Pancreas (tissue), 10 donors: ENCODE measurements at regions not wholly inside any gene's neighbourhood (a gene's known extent, or its start where the extent isn't known, plus 50 kb on each side); places are given as distances from the start of the nearest gene placed in this dataset.
"Not testable (repeated sequence)": the region's sequence is repeated elsewhere in the genome, so short reads cannot be mapped to it uniquely, and the experiment has no call there.

Experiments
- ATAC-seq, 4 donors: fragments of 200-7000 bp; cut with Tn5 transposase; one replicate each; pipeline versions ENCODE4 v1.8.0 to v1.9.1; 2020; ENCODE audit warnings: mild to moderate bottlenecking in 4 of 4, moderate library complexity in 4 of 4
- DNase-seq, 6 donors: peaks; one replicate each; pipeline ENCODE4 v3.0.0-alpha.2; 2020
- FAIRE-seq: peaks from 2 replicates; lab custom pipeline; 2012; peaks lifted over from hg19 to GRCh38; lab: Jason Lieb, UNC
- H3K27ac ChIP-seq, 4 donors: fragments of 200-600 bp; sonication (generic); 1 replicate in 3 of 4; 2 replicates in 1 of 4; pipeline versions ENCODE4 v1.5.0 to v1.8.0; 2020
- H3K27me3 ChIP-seq, 4 donors: fragments of 200-600 bp; one replicate each; pipeline ENCODE4 v1.8.0; 2021
- H3K36me3 ChIP-seq, 3 donors: fragments of 200-600 bp; sonication (generic) in 1 of 3; one replicate each; pipeline versions ENCODE4 v1.5.0 to v1.8.0; 2020 to 2021
- H3K4me1 ChIP-seq, 3 donors: fragments of 200-600 bp; one replicate each; pipeline ENCODE4 v1.8.0; 2021
- H3K4me3 ChIP-seq, 4 donors: fragments of 200-600 bp; sonication (generic) in 2 of 4; one replicate each; pipeline versions ENCODE4 v1.5.0 to v1.8.0; 2020 to 2021
- H3K9me3 ChIP-seq, 4 donors: fragments of 200-600 bp; one replicate each; pipeline ENCODE4 v1.8.0; 2021
- WGBS, 2 donors: extraction: QIAGEN DNeasy Blood & Tissue Kit; methylation state at CpG; one replicate each; pipeline ENCODE4 v1.1.7; 2013; 5-methylcytosine and 5-hydroxymethylcytosine counted together
- intact Hi-C, 3 donors: fragments of 100-400 bp; cut with DNase I; formaldehyde crosslinking; loops; one replicate each; pipeline versions ENCODE4 v1.11.1 to v1.14.2; 2022
- TF ChIP-seq, protein P1 (sequence below), 4 donors: fragments of 200-600 bp; sonication (generic) in 3 of 4; IDR thresholded peaks; one replicate each; pipeline versions ENCODE4 v1.5.0 to v1.8.0; 2021; ENCODE audit warnings: antibody characterized with exemption in 4 of 4
- donor health status: healthy with polysubstance abuse.
- donor health status: DM: no; HTN: no; CAD: no; lungs with moderate emphysema.
- donor health status: DM: no; HTN: no; CAD: no.
- donor health status: control.
- donor health status: control.
- donor health status: Bipolar disorder and iron deficiency.
- donor health status: DM: yes; HTN: yes; CAD: no.
- donor health status: DM: no; HTN: no; CAD: no.
- donor health status: DM: no; HTN: no; CAD: no.
- donor health status: DM: yes; HTN: yes; CAD: no.

DNA sequence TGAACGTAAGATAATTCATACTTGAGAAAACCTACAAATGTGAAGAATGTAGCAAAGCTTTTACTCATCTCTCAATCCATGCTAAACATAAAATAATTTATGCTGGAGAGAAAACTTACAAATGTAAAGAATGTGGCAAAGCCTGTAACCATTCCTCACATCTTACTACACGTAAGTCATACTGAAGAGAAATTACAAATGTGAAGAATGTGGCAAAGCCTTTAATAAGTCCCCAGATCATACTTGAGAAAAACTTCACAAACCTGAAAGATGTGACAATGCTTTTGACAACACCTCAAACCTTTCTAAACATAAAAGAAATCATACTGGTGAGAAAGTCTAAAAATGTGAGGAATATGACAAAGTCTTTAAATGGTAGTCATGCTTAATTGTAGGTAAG, 89.4 kb downstream of the ZNF675 start:
- H3K4me1 ChIP-seq: no peaks in the 10 kb centered on the region
- intact Hi-C loops: no loop called here
- WGBS, 2 donors: 56 to 58% methylated on average over 2 of the region's 2 CpGs
- TF ChIP-seq, protein P1, sequence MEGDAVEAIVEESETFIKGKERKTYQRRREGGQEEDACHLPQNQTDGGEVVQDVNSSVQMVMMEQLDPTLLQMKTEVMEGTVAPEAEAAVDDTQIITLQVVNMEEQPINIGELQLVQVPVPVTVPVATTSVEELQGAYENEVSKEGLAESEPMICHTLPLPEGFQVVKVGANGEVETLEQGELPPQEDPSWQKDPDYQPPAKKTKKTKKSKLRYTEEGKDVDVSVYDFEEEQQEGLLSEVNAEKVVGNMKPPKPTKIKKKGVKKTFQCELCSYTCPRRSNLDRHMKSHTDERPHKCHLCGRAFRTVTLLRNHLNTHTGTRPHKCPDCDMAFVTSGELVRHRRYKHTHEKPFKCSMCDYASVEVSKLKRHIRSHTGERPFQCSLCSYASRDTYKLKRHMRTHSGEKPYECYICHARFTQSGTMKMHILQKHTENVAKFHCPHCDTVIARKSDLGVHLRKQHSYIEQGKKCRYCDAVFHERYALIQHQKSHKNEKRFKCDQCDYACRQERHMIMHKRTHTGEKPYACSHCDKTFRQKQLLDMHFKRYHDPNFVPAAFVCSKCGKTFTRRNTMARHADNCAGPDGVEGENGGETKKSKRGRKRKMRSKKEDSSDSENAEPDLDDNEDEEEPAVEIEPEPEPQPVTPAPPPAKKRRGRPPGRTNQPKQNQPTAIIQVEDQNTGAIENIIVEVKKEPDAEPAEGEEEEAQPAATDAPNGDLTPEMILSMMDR (IDR thresholded peaks at IDR 0.05): no peak
- no peak overlapping the region for H3K27ac ChIP-seq
- no peak for DNase-seq
- no peaks in the 10 kb centered on the region for H3K9me3 ChIP-seq
- ATAC-seq: no peak
- no peak overlapping the region for H3K4me3 ChIP-seq
- no peak for FAIRE-seq
- no peaks in the 10 kb centered on the region for H3K27me3 ChIP-seq
- H3K36me3 ChIP-seq: no peaks in the 10 kb centered on the region

DNA sequence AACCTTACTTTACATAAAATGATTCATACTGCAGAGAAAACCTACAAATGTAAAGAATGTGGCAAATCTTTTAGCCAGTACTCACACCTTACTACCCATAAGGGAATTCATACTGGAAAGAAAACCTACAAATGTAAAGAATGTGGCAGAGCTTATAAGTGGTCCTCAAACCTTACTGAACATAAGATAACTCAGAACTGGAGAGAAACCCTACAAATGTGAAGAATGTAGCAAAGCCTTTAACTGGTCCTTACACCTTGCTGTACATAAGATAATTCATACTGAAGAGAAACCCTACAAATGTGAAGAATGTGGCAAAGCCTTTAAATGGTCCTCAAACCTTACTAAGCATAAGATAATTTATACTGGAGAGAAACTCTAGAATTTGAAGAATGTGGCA, 90.1 kb downstream of the ZNF675 start:
- DNase-seq: no peak
- FAIRE-seq: no peak
- Histone ChIP-seq H3K9me3 (no peaks in the 10 kb centered on the region), H3K4me1 (no peaks in the 10 kb centered on the region), H3K27ac (no peak overlapping the region), H3K36me3 (no peaks in the 10 kb centered on the region), H3K27me3 (no peaks in the 10 kb centered on the region), H3K4me3 (no peak overlapping the region)
- intact Hi-C loops: no loop called here
- ATAC-seq: no peak
- TF ChIP-seq, protein P1 (IDR thresholded peaks at IDR 0.05): no peak

DNA sequence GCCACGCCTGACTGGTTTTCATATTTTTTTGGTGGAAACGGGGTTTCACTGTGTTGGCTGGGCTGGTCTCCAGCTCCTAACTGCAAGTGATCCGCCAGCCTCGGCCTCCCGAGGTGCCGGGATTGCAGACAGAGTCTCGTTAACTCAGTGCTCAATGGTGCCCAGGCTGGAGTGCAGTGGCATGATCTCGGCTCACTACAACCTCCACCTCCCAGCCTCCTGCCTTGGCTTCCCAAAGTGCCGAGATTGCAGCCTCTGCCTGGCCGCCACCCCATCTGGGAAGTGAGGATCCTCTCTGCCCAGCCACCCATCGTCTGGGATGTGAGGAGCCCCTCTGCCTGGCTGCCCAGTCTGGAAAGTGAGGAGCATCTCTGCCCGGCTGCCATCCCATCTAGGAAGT, 92.7 kb downstream of the ZNF675 start:
- H3K4me1 ChIP-seq, H3K36me3 ChIP-seq, intact Hi-C loops, DNase-seq, H3K27me3 ChIP-seq, FAIRE-seq, H3K9me3 ChIP-seq, H3K27ac ChIP-seq, ATAC-seq, H3K4me3 ChIP-seq: not testable (repeated sequence)
- WGBS, 2 donors: 85 to 91% methylated on average over 10 to 12 of the region's 12 CpGs

DNA sequence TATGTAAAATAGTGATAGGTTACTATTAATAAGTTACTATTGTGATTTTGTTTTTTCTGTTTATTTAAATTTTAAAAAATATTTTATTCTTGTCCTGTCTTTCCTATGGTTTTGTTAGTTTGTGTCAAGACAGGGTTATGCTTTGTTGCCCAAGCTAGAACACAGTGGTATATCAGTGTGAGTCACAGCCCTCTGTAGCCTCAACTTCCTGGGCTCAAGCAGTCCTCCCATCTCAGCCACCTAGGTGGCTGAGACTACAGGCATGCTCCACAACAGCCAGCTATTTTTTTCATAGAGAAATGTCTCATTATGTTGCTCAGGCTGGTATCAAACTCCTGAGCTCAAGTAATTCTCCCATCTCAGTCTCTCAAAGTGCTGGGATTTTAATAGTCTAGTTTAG, 99.5 kb downstream of the ZNF675 start:
- H3K9me3 ChIP-seq: no peaks in the 10 kb centered on the region
- intact Hi-C loops: no loop called here

DNA sequence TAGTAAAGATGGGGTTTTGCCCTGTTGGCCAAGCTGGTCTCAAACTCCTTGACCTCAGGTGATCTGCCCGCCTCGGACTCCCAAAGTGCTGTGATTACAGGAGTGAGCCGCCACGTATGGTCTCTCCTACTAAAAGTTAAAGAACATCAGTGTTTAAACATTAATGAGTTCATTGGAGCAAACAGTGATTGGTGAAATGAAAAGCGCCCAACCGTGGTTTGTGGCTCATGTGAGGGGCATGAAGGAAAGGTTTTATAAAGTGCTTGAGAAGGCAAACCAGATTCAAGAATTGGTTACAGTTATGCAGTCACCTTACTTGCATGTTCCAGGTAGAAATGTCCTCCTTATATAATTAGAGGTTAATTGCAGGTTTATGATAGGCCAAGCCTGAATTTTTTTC, 109.5 kb downstream of the ZNF675 start:
- DNase-seq: no peak
- 76 to 81% methylated on average over 6 of the region's 6 CpGs for WGBS, 2 donors
- intact Hi-C loops: no loop called here

More for the DNA sequence above, 99.5 kb downstream of the ZNF675 start:
- Histone ChIP-seq H3K4me1 (no peaks in the 10 kb centered on the region), H3K27me3 (no peaks in the 10 kb centered on the region), H3K4me3 (no peak overlapping the region), H3K27ac (no peak overlapping the region), H3K36me3 (no peaks in the 10 kb centered on the region)
- DNase-seq (no peak), ATAC-seq (no peak), FAIRE-seq (no peak)
- TF ChIP-seq, protein P1 (IDR thresholded peaks at IDR 0.05): no peak

More for the DNA sequence above, 109.5 kb downstream of the ZNF675 start:
- ATAC-seq: no peak
- no peak overlapping the region for H3K27ac ChIP-seq
- no peaks in the 10 kb centered on the region for H3K9me3 ChIP-seq
- TF ChIP-seq, protein P1 (IDR thresholded peaks at IDR 0.05): no peak
- no peaks in the 10 kb centered on the region for H3K36me3 ChIP-seq
- H3K4me3 ChIP-seq: no peak overlapping the region
- H3K4me1 ChIP-seq: no peaks in the 10 kb centered on the region
- H3K27me3 ChIP-seq: no peaks in the 10 kb centered on the region
- no peak for FAIRE-seq
